HEK293 (cell line): ENCODE measurements at regions not wholly inside any gene's neighbourhood (a gene's known extent, or its start where the extent isn't known, plus 50 kb on each side); places are given as distances from the start of the nearest gene placed in this dataset.
A peak's percentile ranks its signal among the peaks of the same experiment; 100 is the strongest.

Experiments
- CTCF ChIA-PET: fragments of 350-600 bp; formaldehyde crosslinking; extraction: SDS; loops from one replicate; lab custom pipeline; 2021; ENCODE audit warnings: antibody characterized with exemption; lab: Yijun Ruan, JAX
- POLR2A ChIA-PET: fragments of 300-600 bp; formaldehyde crosslinking; extraction: SDS; loops from one replicate; lab custom pipeline; 2020; ENCODE audit warnings: antibody characterized with exemption, inconsistent platforms; lab: Yijun Ruan, JAX
- H3K27ac ChIP-seq: fragments of 200-500 bp; sonication (Bioruptor generic); 2 replicates; pipeline ENCODE4 v1.5.1; 2014; ENCODE audit warnings: low read depth, low read length, control low read depth, inconsistent platforms; ENCODE audit errors: extremely low read depth
- H3K36me3 ChIP-seq, 2 experiments: fragments of 200-500 bp in 1 of 2; sonication (Bioruptor generic) in 1 of 2; 1 replicate in 1 of 2; 2 replicates in 1 of 2; pipeline ENCODE4 v1.5.1; 2014 to 2017; ENCODE audit warnings: inconsistent platforms in 2 of 2, low read length in 2 of 2; ENCODE audit not compliant: control insufficient read depth in 2 of 2, insufficient read depth in 1 of 2
- H3K4me1 ChIP-seq: fragments of 200-500 bp; sonication (Bioruptor generic); 2 replicates; pipeline ENCODE4 v1.5.1; 2014; ENCODE audit warnings: mild to moderate bottlenecking, low read length, inconsistent platforms; ENCODE audit not compliant: control insufficient read depth, insufficient read depth
- H3K4me3 ChIP-seq: 2 replicates; pipeline ENCODE4 v1.5.1; 2011; ENCODE audit warnings: low read depth, mild to moderate bottlenecking, control low read depth, low read length, moderate library complexity
- H3K9me3 ChIP-seq: fragments of 200-500 bp; sonication (Bioruptor generic); 2 replicates; pipeline ENCODE4 v1.5.1; 2014; ENCODE audit warnings: low read depth, low read length, inconsistent platforms; ENCODE audit not compliant: control insufficient read depth, insufficient read depth
- BCL11B ChIP-seq: fragments of 450-650 bp; formaldehyde crosslinking; IDR thresholded peaks from 2 replicates; pipeline ENCODE4 v1.5.1; 2016; ENCODE audit warnings: low read depth, missing biosample characterization, missing genetic modification characterization
- HOXC10 ChIP-seq: sonication (generic); formaldehyde crosslinking; IDR thresholded peaks from 2 replicates; pipeline ENCODE4 v1.8.1; 2023; ENCODE audit warnings: mild to moderate bottlenecking, missing genetic modification reagents
- KLF8 ChIP-seq: fragments of 450-650 bp; formaldehyde crosslinking; IDR thresholded peaks from 2 replicates; pipeline ENCODE4 v1.5.1; 2016; ENCODE audit warnings: missing biosample characterization, missing genetic modification characterization
- KLF9 ChIP-seq: fragments of 450-650 bp; formaldehyde crosslinking; IDR thresholded peaks from 2 replicates; pipeline ENCODE4 v1.5.1; 2016; ENCODE audit warnings: missing biosample characterization, missing genetic modification characterization, low read depth
- REST ChIP-seq: fragments of 450-650 bp; formaldehyde crosslinking; IDR thresholded peaks from 2 replicates; pipeline ENCODE4 v1.5.1; 2016; ENCODE audit warnings: missing biosample characterization, missing genetic modification characterization
- SCRT2 ChIP-seq: fragments of 450-650 bp; formaldehyde crosslinking; IDR thresholded peaks from 2 replicates; pipeline ENCODE4 v1.5.1; 2016; ENCODE audit warnings: missing biosample characterization, missing genetic modification characterization
- SP7 ChIP-seq: fragments of 450-650 bp; formaldehyde crosslinking; IDR thresholded peaks from 2 replicates; pipeline ENCODE4 v1.5.1; 2016; ENCODE audit warnings: missing biosample characterization, missing genetic modification characterization
- TCF7L2 ChIP-seq: IDR thresholded peaks from 2 replicates; pipeline ENCODE4 v1.6.1; 2011; ENCODE audit warnings: low read depth, mild to moderate bottlenecking, inconsistent platforms, low read length, moderate library complexity, borderline replicate concordance
- ZBTB7A ChIP-seq: fragments of 450-650 bp; formaldehyde crosslinking; IDR thresholded peaks from 2 replicates; pipeline ENCODE4 v1.5.1; 2016; ENCODE audit warnings: low read depth, missing biosample characterization, missing genetic modification characterization
- ZFP69B ChIP-seq: fragments of 450-650 bp; formaldehyde crosslinking; IDR thresholded peaks from 2 replicates; pipeline ENCODE4 v1.5.1; 2016; ENCODE audit warnings: missing biosample characterization, missing genetic modification characterization
- ZNF148 ChIP-seq: fragments of 450-650 bp; formaldehyde crosslinking; IDR thresholded peaks from 2 replicates; pipeline ENCODE4 v1.5.0; 2017; ENCODE audit warnings: missing biosample characterization, missing genetic modification characterization, borderline replicate concordance
- ZNF155 ChIP-seq: fragments of 450-650 bp; formaldehyde crosslinking; IDR thresholded peaks from 2 replicates; pipeline ENCODE4 v1.5.1; 2016; ENCODE audit warnings: missing biosample characterization, missing genetic modification characterization
- ZNF184 ChIP-seq: fragments of 450-650 bp; IDR thresholded peaks from 2 replicates; pipeline ENCODE4 v1.5.1; 2018; ENCODE audit warnings: missing biosample characterization, mild to moderate bottlenecking, missing genetic modification characterization
- ZNF510 ChIP-seq: fragments of 450-650 bp; formaldehyde crosslinking; IDR thresholded peaks from 2 replicates; pipeline ENCODE4 v1.5.1; 2018; ENCODE audit warnings: mild to moderate bottlenecking, missing genetic modification characterization, missing biosample characterization; ENCODE audit not compliant: insufficient replicate concordance
- ZNF571 ChIP-seq: fragments of 450-650 bp; formaldehyde crosslinking; IDR thresholded peaks from 2 replicates; pipeline ENCODE4 v1.5.0; 2017; ENCODE audit warnings: missing biosample characterization, missing genetic modification characterization
- ZNF623 ChIP-seq: fragments of 450-650 bp; formaldehyde crosslinking; IDR thresholded peaks from 2 replicates; pipeline ENCODE4 v1.5.1; 2016; ENCODE audit warnings: missing biosample characterization, missing genetic modification characterization
- ZNF654 ChIP-seq: fragments of 450-650 bp; formaldehyde crosslinking; IDR thresholded peaks from 2 replicates; pipeline ENCODE4 v1.5.1; 2016; ENCODE audit warnings: low read depth, missing biosample characterization, missing genetic modification characterization
- ZNF76 ChIP-seq: fragments of 450-650 bp; formaldehyde crosslinking; IDR thresholded peaks from 2 replicates; pipeline ENCODE4; 2016; ENCODE audit warnings: low read depth, missing biosample characterization, missing genetic modification characterization, borderline replicate concordance
- ZNF777 ChIP-seq: fragments of 450-650 bp; formaldehyde crosslinking; IDR thresholded peaks from 2 replicates; pipeline ENCODE4 v1.5.1; 2017; ENCODE audit warnings: missing biosample characterization, missing genetic modification characterization, borderline replicate concordance
- TF ChIP-seq, protein P1 (sequence below): fragments of 450-650 bp; formaldehyde crosslinking; IDR thresholded peaks from 2 replicates; pipeline ENCODE4 v1.5.1; 2017; ENCODE audit warnings: missing biosample characterization, missing genetic modification characterization
- TF ChIP-seq, protein P2 (sequence below): fragments of 450-650 bp; formaldehyde crosslinking; IDR thresholded peaks from 2 replicates; pipeline ENCODE4 v1.5.1; 2016; ENCODE audit warnings: missing biosample characterization, missing genetic modification characterization

- H3K9me3 ChIP-seq, result no peaks in the 10 kb centered on the region
- TF ChIP-seq ZNF184, result no peak
- TF ChIP-seq, protein P1, sequence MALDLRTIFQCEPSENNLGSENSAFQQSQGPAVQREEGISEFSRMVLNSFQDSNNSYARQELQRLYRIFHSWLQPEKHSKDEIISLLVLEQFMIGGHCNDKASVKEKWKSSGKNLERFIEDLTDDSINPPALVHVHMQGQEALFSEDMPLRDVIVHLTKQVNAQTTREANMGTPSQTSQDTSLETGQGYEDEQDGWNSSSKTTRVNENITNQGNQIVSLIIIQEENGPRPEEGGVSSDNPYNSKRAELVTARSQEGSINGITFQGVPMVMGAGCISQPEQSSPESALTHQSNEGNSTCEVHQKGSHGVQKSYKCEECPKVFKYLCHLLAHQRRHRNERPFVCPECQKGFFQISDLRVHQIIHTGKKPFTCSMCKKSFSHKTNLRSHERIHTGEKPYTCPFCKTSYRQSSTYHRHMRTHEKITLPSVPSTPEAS (tag by site-specific recombination), result no peak
- no peak for TF ChIP-seq SCRT2 (tag by site-specific recombination)
- TF ChIP-seq ZNF777 (tag by site-specific recombination), result no peak
- TF ChIP-seq KLF8 (tag by site-specific recombination), result no peak
- TF ChIP-seq ZNF510 (tag by site-specific recombination), result no peak
- TF ChIP-seq HOXC10 (CRISPR knock-in tag), result no peak
- TF ChIP-seq ZNF155 (tag by site-specific recombination), result no peak
- TF ChIP-seq ZNF76 (tag by site-specific recombination), result no peak
- no peak for TF ChIP-seq ZBTB7A
- no peak for TF ChIP-seq SP7 (tag by site-specific recombination)
- CTCF ChIA-PET, result interaction anchor here (1.1 to 1.2 kb wide), 3 partner anchors 12 to 182 kb away, joined by 3 read pairs; no protein-coding TSS in a partner anchor
- H3K36me3 ChIP-seq, result no peaks in the 10 kb centered on the region
- POLR2A ChIA-PET, result no interaction called here
- no peaks in the 10 kb centered on the region for H3K4me1 ChIP-seq
- no peak overlapping the region for H3K27ac ChIP-seq
- no peak overlapping the region for H3K4me3 ChIP-seq
Observed at GRCh38 chrX:94057385-94057784, 383.4 kb downstream of the FAM133A start.

DNA sequence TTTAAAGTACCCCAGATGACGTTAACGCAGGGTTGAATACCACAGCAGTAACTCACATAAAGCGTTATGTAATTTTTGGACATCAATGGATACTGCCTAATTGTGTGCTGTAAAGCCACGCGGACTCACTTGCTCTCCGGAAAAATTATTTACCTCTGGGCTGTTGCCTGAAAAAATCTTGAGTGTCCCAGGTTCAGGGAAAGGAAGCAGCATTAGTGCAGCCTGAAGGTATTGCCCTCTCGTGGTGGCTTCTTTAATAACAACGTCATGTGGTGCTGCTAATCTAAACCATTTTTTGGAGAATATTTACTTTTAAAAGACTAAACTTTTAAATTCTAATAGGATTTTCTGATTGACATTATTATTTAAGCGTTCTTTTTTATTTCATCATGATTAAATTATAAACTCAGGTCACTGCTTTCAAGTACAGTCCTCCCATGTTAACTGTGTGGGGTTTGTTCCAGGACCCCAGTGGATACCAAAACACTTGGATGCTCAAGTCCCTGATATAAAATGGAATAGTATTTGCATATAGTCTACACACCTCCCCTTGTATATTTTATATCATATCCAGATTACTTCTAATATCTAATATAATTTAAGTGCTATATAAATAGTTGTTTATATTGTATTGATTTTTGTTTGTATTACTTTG, 384.8 kb downstream of the FAM133A start:
- TF ChIP-seq ZFP69B (no peak), ZNF623 (tag by site-specific recombination) (no peak), ZNF571 (no peak), ZNF654 (tag by site-specific recombination) (0 out of 2 replicates have a peak, but pooled peaks have one; percentile 14), BCL11B (tag by site-specific recombination) (no peak)
- ChIA-PET CTCF (interaction anchor here (0.7 to 1.2 kb wide), 5 partner anchors 13 to 682 kb away, joined by 3 read pairs; no protein-coding TSS in a partner anchor), POLR2A (no interaction called here)
- Histone ChIP-seq H3K4me1 (no peaks in the 10 kb centered on the region), H3K9me3 (no peaks in the 10 kb centered on the region), H3K36me3 (no peaks in the 10 kb centered on the region), H3K4me3 (no peak overlapping the region), H3K27ac (no peak overlapping the region)

DNA sequence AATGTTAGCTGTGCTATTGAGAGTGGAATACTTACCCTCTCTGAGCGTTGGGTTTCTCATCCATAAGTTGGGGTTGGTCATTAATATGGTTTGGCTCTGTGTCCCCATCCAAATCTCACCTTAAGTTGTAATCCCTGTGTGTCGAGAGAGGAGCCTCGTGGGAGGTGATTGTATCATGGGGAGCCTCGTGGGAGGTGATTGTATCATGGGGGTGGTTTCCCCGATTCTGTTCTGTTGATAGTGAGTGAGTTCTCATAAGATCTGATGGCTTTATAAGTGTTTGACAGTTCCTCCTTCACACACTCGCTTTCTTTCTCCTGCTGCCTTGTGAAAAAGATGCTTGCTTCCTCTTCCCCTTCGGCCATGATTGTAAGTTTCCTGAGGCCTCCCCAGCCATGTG, 391.1 kb downstream of the FAM133A start:
- CTCF ChIA-PET, result no interaction called here
- Histone ChIP-seq H3K4me1 (no peaks in the 10 kb centered on the region), H3K27ac (no peak overlapping the region), H3K4me3 (no peak overlapping the region), H3K9me3 (no peaks in the 10 kb centered on the region), H3K36me3 (no peaks in the 10 kb centered on the region)
- POLR2A ChIA-PET, result no interaction called here
- TF ChIP-seq TCF7L2, result no peak
- TF ChIP-seq, protein P2, sequence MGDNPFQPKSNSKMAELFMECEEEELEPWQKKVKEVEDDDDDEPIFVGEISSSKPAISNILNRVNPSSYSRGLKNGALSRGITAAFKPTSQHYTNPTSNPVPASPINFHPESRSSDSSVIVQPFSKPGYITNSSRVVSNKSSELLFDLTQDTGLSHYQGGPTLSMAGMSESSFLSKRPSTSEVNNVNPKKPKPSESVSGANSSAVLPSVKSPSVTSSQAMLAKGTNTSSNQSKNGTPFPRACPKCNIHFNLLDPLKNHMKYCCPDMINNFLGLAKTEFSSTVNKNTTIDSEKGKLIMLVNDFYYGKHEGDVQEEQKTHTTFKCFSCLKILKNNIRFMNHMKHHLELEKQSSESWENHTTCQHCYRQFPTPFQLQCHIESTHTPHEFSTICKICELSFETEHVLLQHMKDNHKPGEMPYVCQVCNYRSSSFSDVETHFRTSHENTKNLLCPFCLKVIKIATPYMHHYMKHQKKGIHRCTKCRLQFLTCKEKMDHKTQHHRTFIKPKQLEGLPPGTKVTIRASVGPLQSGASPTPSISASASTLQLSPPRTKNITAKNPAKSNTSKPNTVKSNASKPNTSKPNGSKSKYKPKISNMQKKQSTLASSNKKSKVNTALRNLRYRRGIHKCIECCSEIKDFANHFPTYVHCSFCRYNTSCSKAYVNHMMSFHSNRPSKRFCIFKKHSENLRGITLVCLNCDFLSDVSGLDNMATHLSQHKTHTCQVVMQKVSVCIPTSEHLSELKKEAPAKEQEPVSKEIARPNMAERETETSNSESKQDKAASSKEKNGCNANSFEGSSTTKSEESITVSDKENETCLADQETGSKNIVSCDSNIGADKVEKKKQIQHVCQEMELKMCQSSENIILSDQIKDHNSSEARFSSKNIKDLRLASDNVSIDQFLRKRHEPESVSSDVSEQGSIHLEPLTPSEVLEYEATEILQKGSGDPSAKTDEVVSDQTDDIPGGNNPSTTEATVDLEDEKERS, result no peak
- TF ChIP-seq REST, result no peak
- no peak for TF ChIP-seq ZNF148
- no peak for TF ChIP-seq KLF9 (tag by site-specific recombination)
